HG03571 (cell line): ENCODE measurements at regions not wholly inside any gene's neighbourhood (a gene's known extent, or its start where the extent isn't known, plus 50 kb on each side); places are given as distances from the start of the nearest gene placed in this dataset.

Experiments
- ATAC-seq: cut with Tn5 transposase; IDR thresholded peaks from one replicate; pipeline ENCODE4 v1.9.1; 2021; ENCODE audit not compliant: unreplicated experiment

DNA sequence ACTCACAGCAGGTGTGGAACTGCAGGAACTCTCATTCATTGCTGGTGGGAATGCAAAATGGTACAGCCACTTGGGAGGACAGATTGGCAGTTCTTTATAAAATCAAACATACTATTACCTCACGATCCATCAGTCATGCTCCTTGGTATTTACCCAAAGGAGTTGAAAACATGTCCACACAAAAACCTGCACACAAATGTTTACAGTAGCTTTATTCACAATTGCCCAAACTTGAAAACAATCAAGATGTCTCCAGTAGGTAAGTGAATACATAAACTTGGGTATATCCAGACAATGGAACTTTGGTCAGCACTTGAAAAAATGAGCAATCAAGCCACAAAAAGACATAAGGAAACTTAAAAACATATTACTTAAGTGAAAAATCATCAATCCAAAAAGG lies 215.5 kb downstream of the IRX1 start:
- no peak for ATAC-seq

DNA sequence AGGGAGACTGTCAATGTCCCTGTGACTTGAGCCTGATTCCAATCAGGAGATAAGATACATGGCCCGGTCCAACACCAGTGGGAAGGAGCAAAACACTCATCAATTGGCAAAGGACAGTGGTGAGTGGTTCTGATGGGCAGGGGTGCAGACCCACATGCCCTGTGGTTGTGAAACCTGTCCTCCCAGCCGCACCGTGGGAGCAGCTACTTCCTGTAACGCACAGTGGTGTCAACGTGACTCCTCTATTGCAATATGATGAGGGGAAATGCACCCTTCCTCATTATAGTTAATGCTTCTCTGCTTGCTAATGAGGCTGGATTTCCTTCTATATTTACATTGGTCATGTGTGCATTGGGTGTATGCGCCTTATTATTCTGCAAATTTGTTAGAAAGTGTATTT lies 223.0 kb downstream of the IRX1 start:
- no peak for ATAC-seq

DNA sequence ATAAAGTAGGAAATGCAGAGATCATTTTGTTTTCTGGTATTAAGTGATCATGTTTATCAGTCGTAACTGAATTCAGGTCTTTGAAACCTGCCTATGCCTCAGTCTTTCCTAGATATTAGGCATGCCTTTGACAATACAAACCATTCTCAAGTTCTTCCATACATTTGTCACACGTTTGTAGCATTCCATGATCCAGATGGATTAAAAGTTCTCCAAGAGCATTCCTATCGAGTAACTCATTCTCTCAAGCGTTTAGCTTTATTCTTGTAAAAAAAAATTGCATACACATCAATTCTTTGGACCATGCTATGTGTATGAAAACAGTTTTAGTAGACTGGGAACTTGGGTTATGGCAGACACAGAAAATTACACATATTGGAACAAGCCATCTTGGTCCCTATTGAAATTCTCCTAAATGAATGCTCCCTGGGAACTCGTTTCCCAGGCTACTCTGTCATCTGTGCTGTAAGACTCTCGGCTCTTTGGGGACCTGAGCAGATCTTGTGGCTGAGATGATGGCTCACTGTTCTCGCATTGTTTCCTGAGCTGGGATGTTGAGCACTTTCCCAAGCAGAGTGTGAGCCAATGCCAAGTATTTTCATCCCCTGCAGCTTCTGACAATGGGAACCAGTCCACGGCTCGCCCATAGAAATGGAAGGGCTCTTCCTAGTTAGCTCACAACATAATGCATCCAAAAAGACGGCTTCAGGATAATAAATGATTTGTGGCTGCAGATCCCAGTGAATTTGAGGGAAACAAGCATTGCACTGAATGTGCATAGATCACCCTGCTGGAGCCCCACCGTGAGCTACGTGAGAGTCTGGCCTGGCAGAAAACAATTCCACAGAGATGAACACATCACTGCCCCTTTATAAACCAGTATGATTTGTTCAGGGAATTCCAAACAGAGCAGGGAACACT lies 230.2 kb downstream of the IRX1 start:
- ATAC-seq, result no peak

DNA sequence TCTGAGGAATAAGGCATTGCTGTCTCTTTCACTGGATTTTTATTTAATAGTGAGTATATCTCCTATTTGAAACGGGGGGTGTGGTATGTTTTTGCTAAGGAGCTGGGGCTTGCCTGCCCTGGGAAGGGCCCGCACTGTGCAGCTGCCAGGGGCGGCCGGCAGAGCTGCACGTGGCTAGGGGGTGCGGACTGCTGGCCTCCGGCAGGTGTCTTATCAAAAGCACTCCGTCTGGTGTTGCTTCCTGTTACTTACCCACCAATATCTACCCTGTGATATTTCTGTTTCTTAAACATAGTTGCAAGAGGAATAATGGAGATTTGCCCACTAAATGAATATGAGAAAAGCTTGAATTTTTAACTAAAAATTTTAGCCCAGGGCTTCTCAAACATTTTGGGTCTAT lies 232.0 kb downstream of the IRX1 start:
- no peak for ATAC-seq

DNA sequence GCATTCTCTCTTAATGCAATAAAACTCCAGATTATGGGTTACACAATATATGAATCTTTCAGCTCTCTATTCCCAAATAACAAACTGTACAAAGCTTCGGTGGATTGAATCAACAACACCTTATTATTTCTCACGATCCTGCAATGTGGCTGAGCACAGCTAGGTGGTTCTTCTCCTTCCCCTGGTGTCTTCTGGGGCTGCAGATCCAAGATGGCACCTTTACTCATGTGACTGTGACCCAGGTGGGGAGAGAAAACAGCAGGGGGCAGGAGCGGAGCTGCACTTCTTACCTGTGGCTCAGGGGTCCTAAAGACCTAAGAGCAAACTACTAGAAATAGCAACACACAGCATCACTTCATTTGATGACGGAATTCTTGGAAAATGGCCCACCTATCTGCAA lies 233.1 kb downstream of the IRX1 start:
- ATAC-seq, result no peak

DNA sequence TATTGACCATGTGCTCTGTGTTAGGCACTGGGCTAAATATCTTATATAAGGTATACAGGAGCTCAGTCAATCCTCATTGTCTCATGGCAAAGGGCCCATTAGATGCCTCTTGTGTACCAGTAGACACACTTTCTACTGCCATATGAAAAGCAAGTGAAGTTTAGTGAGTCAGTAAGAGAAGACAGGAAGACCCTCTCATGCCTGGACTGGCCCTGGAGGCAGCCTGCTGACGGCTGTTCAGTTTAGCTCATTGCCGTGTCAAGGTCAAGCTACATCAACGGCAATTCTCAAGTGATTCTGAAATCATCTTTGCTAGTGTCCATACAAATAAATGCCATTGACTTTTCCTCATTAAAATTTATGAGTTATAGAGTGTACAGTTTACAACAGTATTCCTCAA lies 237.9 kb downstream of the IRX1 start:
- no peak for ATAC-seq

DNA sequence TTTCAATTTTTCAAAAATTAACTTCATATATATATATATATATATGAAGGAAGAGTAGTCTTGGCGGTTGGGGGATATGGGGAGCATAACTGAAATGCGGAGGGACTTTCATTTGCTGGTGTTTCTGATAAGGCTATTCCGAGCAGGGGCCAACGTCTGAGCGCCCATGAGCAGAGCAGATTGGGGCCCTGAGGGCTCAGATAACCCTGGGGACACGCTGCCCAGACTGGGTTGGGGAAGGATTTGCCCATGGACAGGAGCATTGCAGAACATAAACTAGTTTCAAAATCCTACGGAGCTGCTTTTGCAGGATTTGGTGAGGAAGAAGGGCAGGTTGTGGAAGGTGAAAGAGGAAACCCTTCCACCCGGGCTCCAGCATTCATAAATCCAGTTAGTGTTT lies 240.2 kb downstream of the IRX1 start:
- ATAC-seq, result no peak

DNA sequence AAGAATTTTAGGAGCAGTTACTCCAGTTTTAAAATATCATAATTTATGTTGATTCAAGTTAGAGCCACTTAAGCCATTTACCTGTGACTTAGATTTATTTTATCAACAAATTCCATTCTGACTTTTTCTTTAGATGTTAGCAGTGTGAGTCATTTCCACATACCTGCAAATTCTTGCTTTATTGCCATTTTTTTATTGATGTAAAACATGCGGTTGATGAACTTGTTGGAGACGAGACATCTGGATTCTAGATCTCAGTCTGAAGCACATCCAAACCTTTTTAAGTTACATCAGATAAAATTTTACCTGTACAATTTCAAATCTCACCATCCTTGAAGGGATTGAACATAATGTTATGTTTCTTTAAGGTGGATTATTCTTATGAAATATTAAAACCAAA lies 240.9 kb downstream of the IRX1 start:
- ATAC-seq, result no peak

DNA sequence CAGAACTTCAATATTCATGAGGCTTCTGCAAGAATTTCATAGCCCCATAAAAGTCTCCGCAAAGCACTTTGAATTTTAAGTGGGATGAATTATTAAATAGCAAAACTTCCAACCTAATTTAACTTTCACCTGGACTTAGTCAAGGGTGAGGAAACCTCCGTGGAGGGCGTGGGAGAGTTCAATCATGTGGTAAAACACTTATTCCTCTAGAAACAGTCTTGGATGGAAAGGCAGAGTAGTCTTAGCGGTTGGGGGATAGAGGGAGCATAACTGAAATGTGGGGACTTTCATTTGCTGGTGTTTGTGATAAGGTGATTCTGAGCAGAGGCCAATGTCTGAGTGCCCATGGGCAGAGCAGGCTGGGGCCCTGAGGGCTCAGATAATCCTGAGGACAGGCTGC lies 241.9 kb downstream of the IRX1 start:
- ATAC-seq, result no peak

DNA sequence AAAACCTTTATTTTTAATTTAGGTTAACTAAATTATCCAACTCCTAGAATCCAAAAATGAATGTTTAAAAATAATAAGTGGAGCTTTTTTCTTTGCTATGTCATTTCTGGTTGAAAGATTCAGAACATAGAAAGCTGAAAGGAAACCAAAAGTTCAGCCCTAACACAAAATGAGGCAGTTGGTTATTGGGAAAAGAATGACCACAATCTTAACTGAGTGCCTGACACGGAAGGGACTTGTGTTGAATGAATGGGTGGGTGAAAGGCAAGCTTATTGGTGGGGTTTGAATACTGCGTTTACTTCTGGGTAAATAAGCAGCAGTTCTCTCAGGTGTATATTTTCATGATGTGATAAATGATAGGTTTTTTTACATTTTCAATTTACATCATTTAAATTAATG lies 243.5 kb downstream of the IRX1 start:
- ATAC-seq, result no peak

DNA sequence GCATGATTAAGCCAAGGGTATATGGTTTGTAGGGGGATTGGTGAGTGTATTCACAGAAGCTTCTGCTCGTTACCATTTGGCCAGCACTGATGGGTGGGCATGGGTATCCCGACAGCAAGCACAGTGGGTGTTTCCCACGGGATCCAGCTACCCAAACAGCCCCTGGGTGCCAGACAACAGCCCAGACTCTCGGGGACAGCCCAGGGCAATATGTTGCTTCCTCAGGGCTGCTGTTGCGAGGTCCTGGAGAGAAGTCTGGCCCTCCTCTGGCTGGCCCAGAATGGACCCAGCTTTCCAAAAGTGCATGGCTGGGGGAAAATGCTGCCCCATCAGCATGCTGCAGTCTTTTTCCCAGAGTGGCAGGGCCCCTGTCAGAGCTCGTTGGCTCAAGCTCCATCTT lies 247.0 kb downstream of the IRX1 start:
- ATAC-seq, result no peak

DNA sequence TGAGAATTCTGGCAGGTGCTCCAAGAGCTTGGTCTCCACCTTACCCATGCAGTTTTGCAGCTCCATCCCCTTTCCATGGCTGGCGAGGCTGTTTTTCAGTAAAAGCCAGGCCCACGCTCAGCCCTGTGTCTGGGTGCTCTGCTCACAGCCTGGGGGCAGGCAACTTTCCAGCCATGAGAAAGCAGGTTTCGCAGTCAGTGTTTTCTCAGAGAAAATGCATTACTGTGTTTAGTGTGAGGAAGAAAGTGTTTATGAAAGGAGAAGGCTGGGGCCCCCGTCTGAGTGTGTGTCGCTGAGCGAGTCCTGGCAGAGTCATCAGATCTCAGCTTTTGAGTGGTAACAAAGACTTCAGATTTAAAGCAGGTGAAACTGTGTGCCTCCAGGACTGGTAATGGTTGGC lies 248.1 kb downstream of the IRX1 start:
- no peak for ATAC-seq

DNA sequence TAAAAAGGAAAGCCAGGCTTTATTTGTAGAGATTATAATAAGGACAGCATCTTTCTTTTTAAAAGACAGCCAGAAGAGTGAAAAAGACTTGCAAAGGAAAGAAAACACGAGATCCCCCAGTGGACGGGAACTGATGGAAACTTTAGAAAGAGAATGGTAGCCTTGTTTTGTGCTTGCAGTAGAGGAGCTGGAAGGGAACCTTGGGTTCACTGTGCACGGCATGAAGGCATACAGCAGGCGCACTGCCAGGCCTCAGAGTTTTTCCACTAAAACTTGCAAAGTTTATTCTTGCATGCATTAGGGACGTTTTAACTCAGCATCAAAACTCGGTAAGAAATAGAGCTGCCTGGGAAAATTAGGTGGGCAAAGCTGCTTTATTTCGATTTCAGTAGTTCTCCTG lies 248.6 kb downstream of the IRX1 start:
- no peak for ATAC-seq

DNA sequence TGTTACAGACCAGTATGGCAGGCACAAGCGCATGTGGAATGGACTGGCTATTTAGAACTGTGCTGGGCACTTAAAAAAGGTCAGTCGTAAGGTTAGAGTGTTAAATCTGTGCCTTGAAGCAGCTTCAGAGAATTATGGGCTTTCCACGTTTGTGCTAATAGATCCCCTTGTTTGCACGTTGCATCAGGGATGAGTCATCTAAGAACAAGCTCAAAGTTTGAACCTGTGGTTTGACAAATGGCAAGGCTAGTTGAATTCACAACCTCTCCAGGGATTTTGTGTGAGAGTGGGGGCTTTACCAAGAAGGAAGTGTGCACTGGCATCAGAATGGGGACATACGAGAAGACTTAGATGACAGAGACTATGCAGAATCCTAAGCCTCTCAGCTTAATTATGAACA lies 249.6 kb downstream of the IRX1 start:
- no peak for ATAC-seq

DNA sequence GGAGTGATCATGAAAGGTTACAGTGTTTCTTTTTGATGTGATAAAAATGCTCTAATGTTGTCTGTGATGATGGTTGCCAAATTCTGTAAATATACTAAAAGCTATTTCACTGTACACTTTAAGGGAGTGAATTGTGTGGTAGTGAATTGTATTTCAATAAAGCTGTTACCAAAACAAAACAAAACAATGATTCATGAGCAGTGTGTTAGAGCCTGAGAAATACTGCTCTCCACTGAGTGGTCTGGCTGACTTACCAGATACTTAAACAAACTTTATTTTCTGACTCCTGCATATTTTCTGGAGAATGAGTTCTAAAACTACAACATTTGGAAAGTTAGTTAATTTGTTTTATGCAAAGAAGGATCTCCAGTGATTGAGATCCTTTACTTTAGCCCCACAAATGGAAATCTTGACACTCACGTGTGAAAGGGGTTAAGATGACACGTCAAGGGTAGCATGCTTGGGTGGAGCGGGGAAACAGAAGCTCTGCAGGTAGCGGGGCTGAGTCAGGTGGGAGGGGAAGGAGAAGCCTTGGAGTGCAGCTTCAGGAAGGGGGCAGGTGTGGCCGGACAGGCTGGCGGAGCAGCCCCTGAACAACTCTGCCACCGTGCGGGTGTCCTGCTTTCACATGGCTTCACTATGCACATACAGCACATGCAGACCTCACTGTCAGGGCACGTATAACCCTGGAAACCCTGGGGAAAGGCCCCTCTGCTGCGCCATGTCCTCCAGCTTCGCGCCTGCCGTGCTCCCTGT lies 256.7 kb downstream of the IRX1 start:
- no peak for ATAC-seq

DNA sequence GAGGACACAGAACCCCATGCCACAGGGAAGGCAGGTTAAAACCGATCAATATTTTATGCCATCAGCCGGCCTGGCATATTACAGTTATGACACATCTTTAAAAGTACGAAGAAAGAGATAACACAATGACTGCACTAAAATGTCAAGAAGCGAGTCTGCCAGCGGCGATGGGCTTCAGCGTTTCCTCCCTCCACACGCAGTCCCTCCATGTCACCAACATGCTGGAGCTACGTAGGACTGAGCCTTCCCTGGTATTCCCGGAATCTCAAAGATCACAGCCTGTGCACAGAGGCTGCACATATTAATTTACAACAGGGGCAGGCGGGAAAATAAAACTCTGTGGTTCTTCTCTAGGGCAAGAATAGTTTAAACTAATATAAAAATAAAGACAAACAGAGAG lies 257.7 kb downstream of the IRX1 start:
- ATAC-seq, result no peak

DNA sequence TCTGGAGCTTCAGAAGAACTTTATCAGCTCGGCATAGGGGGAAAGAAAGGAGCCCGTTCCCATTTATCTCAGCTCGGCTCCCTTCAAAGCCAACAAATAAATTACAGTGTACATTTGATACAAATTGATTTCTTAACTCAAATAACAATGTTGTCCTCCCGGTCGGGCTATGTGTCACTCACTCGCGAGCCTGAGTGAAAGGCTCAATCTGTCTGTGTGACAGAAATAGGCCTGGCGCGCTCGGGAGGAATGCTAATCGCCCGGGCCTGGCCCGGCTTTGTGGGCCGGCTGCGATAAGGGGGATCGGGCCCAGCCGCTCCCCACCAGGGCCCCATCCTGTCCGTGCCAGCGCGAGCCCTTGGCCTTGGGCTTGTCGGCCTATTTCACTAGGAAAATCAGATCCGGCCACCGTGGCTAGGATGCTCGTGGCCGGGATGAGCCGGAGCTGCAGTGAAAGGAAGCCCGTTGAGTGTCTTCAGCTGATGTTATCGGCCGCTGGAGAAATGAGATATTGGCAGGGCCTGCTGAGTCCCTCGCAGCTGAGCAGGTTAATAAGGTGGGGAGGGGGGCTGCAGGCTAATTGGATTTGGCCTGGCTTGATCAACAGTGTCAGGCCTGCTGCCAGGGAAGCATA lies 258.7 kb downstream of the IRX1 start:
- no peak for ATAC-seq

DNA sequence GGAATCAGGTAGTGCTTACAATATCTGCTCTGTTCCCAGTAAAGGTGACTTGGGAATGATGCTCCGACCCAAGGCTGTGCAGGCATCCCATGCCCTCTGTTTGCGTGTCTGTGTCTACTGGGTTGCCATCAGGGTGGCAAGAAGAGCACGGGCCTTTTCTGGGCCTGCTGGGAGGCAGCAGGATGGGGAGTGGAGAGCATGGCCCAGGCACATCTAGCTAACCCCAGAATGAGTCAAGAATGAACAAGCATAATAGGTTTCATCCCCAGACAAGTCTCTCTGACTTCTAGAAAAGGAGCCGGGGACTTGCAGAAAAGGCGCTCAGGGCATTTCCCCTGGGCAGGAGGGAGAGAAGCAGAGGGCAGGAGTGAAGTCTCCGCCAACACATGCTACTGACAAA lies 260.4 kb downstream of the IRX1 start:
- ATAC-seq, result no peak

DNA sequence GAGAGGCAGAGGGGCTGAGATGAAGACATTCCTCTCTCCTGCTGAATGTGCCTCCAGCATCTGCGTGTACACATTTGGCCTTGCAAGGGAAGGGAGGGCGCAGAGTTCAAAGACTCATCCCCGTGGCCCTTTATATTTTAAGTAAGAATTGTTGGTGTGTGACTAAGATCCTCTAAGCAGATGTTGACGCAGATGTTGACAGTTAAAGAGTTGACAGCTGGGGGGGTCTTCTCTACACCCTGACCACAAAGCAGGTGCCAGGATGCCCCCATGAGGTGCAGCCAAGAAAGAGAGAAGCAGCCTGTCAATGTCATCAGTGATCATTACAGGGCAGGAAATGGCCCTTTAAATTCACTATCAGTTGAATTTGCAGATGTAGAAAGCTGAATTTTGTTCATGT lies 262.9 kb downstream of the IRX1 start:
- no peak for ATAC-seq

DNA sequence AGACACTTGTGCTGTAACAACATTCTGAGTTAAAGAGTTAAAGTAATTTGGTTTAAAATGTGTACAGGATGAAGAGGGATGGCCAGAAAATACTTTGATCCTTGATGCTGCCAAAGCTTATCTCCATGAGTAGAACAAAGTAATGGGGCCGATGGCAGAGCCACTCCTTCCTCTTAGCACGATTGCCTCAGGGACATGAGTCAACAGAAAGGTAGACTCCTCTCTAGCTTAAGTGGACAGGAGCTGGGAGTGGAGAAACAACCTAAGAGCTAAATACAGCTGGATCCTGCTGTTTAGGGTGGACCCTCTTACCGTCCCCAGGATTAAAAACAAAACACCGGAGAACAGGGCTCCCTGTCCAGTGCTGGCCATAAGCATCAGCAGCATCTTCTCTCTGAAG lies 267.3 kb downstream of the IRX1 start:
- ATAC-seq, result no peak

DNA sequence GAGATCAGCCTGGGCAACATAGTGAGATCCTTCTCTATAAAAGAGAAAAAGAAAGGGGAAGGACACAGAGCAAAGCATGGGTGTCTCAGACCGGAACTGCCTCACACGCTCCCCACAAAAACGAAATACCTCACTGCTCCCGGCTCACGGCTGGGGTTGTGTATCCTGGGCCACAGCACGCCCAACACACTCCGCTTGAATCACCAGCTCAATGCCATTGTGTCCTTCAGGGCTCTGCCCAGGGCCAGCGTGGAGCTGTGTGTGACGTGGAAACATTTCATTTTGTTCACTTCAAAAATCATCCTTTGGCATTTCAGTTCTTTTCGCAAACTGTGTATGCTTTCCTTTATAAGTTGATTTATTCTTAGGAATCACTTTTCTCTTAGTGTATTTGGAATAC lies 279.5 kb downstream of the IRX1 start:
- ATAC-seq, result no peak

DNA sequence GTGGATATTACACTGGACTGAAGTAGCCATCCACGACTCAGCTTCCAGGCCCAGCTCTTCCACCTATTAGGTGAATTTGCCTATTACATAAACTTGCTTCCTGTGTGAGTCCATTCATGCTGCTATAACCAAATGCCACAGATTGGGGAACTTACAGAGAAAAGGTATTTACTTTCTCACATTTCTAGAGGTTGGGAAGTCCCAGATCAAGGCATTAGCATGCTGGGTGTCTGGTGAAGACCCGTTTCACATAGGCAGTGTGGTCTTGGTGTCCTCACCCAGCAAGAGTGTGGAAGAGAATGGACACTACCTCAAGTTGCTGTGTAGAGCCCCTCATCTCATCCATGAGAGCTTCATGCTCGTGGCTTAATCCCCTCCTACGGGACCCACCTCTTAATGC lies 282.6 kb downstream of the IRX1 start:
- ATAC-seq, result no peak
